ENCODE measurements at regions not wholly inside any gene's neighbourhood (a gene's known extent, or its start where the extent isn't known, plus 50 kb on each side); places are given as distances from the start of the nearest gene placed in this dataset.
"Not testable (repeated sequence)": the region's sequence is repeated elsewhere in the genome, so short reads cannot be mapped to it uniquely, and the experiment has no call there.

DNA sequence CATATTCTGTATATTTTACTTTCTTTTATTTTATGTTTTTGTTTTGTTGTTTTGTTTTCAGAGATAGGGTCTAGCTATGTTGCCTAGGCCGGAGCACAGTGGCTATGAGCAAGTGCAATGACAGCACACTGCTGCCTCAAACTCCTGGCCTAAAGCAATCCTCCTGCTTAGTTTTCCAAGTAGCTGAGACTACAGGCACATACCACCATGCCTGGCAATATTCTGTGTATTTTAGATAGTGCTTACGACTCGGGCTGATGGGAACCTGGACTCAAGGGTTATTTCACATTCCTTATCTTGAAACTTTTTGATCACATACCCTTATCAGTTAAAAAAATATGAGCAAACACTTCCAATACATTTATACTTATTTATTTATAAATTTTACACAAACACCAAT lies 119.0 kb upstream of the STARD4 start:
- no peak for DNase-seq (ENCODE audit: low read depth)

DNA sequence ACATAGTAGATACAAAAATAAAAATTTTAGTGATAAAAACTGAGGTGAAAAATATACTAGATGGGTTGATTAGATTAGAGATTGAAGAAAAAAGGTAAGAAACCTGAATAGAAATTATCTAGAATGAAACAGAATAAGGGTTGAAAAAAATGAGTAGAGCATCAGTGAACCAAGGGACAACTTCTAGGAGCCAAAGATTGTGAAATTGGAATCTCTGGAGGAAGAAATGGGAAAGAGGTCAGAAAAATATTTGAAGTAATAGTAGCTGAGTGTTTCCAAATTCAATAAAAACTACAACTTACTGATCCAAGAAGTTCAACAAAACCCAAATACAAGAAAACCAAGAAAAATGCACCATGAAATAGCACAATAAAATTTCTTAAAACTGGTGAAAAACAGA lies 116.6 kb upstream of the STARD4 start:
- DNase-seq (ENCODE audit: low read depth), result no peak

DNA sequence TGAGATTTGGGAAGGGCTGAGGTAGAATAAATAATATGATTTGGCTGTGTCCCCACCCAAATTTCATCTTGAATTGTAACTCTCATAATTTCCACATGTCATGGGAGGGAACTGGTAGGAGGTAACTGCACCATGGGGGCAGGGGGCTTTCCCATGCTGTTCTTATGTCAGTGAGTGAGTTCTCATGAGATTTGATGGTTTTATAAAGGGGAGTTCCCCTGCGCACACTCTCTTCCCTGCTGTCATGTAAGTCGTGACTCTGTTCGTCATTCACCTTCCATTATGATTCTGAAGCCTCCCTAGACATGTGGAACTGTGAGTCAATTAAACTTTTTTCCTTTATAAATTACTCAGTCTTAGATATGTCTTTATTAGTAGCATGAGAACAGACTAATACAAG lies 115.5 kb upstream of the STARD4 start:
- no peak for DNase-seq (ENCODE audit: low read depth)

DNA sequence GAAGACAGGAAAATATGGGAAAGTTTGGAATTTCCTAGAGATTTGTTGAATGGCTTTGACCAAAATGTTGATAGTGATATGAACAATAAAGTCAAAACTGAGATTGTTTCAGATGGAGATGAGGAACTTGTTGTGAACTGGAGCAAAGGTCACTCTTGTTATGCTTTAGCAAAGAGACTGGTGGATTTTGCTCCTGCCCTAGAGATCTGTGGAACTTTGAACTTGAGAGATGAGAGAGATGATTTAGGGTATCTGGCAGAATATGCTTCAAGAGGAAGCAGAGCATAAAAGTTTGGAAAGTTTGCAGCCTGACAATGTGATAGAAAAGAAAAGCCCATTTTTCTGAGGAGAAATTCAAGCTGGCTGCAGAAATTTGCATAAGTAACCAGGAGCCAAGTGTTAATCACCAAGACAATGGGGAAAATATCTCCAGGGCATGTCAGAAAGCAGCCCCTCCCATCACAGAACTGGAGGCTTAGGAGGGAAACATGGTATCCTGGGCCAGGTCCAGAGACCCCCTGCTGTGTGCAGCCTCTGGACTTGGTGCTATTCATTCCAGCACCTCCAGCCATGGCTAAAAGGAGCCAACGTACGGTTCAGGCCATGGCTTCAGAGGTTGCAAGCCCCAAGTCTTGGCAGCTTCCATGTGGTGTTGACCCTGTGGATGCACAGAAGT lies 114.3 kb upstream of the STARD4 start:
- DNase-seq (ENCODE audit: low read depth), result no peak

DNA sequence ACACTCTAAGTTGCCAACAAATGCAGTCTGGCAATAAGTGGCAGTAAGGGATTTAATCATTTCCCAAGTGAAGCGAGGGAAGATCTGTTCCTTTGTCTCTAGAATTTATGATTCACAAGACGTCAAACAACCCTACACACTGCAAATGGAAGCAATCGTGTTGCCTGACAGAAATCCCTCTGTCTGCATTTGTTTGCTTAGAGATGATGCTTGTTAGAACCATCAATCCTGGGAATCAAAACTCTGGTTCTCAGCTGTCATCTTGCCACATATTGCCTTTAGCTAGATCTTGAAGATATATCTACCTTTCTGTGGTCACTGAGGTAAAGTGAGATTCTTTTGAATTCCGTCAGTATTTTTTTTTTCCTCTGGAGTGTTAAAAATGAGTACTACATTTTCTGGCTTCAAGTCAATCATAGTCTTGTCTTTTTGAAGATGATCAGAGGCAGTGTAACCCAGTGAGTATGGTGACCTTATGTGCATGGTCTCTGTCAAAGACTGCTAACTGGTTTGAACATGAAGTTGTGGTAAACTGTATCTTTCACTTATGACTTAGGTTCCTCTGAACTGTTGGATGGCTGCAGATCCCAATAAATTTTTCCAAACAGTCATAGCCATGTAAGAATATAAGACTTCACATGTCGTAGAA lies 106.4 kb upstream of the STARD4 start:
- no peak for DNase-seq (ENCODE audit: low read depth)

DNA sequence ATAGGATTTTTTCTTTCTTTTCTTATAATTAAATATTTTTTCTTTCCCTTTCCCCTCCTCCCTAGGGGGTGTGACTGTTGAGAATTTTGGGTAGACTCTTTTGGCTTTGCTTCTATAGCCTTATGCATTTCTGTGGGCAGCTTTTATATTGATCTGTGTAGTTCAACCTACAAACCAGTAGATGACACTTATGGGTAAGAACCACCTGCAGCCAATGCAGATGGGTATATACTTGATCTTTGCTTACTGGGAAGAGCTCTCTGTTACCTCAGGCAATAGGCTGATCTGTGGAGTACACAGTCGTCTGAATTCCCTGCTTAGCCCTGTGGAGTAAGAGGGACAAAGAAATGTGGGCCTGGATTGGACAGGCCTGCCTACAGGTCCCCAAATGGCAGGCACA lies 102.7 kb upstream of the STARD4 start:
- no peak for DNase-seq (ENCODE audit: low read depth)

DNA sequence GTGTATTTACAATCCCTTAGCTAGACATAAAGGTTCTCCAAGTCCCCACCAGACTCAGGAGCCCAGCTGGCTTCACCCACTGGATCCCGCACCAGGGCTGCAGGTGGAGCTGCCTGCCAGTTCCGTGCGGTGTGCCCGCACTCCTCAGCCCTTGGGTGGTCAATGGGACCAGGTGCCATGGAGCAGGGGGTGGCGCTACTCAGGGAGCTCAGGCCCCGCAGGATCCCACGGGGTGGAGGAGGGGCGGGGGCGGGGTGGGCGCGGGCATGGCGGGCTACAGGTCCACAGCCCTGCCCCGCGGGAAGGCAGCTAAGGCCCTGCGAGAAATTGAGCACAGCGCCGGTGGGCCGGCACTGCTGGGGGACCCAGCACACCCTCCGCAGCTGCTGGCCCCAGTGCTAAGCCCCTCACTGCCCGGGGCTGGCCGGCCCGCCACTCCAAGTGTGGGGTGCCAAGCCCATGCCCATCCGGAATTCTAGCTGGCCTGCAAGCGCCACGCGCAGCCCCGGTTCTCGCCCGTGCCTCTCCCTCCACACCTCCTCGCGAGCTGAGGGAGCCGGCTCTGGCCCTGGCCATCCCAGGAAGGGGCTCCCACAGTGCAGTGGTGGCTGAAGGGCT lies 99.8 kb upstream of the STARD4 start:
- not testable (repeated sequence) for DNase-seq (ENCODE audit: low read depth)

DNA sequence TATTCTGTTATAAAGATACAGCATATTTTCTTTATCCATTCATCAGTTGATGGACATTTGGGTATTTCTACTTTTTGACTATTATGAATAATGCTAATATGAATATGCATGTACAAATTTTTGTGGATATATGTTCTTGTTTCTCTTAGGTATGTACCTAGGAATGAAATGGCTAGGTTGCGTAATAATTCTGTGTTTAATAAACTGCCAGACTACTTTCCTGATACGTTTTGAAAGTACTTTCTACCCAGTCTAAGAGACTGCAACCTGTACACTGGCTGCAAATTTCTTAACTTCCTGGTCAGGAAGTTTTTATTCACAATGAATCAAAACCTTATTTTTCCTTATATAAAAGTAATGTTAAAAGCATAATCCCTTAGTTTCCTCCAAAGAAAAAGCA lies 93.9 kb upstream of the STARD4 start:
- no peak for DNase-seq (ENCODE audit: low read depth)

DNA sequence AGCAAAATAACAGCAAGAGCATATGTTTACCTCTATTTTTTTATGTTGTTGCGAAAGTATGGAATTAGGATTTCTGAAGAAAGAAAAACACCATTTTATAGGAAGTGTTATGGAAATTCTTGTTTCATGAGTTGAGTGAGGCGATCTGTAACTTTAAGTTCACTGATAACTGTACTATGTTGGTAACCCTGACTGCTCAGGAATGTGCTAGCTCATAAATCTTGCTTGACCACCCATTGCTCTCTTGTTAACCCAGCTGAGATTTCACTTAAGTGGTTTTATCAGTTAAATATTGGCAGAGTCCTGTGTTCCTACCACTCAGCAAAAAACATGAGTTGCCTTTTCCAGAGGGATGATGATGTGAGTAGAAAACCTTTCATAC lies 91.1 kb upstream of the STARD4 start:
- DNase-seq (ENCODE audit: low read depth), result no peak

DNA sequence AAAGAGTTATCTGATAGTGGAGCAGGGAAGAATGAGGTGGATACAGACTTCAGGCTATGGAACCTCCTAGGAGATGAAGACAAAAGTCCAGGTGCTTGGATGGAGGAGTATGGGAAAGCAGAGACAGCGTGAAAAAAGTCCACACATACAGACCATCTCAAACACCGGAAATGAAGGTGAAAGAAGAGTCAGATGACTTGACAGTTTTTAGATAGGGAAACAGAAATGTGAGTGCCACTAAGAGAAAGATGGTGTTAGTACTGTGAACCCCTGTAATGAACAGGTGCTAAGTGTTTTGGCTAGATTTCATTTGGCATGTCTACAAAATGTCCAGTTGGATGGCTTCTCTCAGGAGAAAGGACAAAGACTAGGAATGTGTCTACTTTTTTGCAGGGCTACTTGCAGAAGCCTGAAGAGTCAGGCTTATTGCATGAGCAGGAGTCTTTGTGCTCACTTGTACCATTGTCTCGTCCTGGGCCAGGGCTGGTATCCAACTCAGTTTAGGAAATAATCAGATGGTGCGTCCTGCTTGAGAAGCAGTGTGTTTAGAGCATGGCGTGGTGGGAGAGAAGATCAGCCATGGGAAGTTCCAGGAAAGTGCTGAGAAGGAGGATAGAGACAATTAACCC lies 90.6 kb upstream of the STARD4 start:
- DNase-seq (ENCODE audit: low read depth), result no peak

DNA sequence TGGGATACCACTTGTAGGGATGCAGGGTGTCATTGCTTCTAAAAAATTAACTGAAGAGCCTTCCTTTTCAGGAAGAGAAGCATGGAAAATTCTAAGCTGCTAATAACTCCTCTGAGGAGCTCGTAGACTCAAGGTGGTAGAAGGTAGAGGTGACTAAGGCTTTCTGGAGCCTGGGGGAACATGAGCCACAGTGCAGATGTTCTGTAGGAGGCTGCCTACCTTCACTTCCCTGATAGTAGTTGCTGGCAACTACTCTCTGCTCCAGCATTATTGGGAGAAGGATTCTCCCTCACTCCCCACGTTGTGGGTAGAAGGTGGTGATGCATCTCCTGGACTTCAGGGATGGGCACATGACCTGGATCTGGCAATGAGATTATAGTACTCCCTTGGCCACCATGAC lies 86.7 kb upstream of the STARD4 start:
- no peak for DNase-seq (ENCODE audit: low read depth)

DNA sequence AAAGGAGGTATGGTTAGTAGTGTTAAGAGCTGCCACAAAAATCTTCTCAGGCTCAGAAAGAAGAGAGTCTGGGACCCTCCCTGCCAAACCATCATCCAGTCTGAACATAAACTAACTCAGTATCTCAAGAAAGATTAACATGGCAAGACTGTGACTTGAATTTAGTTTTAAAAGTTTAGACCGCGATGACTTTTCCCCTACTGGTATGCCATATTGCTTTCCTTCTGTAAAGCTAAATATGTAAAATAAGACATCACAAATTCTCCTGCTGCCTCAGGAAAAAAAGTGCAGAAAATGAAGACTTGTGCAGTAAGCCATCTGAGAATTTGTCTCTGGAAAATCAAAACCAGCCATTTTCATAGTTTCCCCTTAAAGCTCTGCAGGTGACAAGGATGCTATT lies 85.2 kb upstream of the STARD4 start:
- no peak for DNase-seq (ENCODE audit: low read depth)

DNA sequence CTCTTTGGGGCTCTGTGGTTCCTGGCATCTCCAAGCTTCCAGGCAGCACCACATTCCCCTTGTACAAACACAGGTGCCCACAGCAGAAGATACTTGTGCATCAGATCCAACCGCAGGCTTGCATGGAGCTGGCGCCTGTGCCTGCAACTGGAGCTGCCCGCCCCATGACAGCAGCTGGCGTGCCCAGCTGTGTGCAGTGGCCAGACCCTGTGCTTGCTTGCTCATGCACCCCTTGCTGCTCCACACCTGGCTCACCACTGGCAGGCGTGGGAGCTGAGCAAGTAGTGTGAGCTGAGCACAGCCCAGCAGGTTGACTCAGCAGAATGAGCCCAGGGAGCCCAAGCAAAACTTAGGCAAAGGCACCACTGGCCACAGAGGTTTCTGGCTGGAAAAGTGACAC lies 84.4 kb upstream of the STARD4 start:
- DNase-seq (ENCODE audit: low read depth), result no peak

DNA sequence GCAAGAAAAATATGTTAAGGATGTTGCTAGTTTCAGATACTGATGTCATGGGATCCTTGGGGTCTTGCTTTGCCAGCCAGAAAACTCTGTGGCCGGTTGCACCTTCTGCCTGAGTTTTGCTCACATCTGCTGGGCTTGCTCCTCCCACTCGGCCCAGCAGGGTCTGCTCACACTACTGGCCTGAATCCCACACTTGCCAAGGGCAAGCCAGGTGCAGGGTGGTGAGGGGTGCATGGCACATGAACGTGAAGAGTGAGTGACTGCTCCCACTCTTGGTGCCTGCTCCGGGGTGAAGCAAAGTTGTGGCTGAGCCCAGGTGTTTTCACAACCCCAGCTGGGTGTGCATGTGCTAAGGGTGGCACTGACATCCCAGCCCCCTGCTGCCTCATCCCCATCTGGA lies 83.1 kb upstream of the STARD4 start:
- no peak for DNase-seq (ENCODE audit: low read depth)

DNA sequence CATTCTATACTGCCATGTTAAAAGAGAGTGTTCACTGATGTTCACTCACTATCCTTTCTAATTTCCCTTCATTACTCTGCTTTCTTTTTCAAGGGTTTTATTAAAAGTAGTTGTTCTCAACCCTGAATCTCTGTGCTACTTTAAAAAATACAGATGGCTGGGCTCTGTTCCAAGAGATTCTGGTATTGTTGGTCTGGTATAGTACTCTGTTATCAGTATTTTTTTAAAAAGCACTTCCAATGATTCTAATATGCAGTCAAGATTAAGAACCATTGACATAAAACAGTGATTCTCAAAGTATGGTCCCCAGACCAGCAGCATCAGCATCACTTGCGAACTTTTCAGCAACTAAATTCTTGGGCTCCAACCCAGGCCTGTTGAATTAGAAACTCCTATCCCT lies 77.0 kb upstream of the STARD4 start:
- no peak for DNase-seq (ENCODE audit: low read depth)

DNA sequence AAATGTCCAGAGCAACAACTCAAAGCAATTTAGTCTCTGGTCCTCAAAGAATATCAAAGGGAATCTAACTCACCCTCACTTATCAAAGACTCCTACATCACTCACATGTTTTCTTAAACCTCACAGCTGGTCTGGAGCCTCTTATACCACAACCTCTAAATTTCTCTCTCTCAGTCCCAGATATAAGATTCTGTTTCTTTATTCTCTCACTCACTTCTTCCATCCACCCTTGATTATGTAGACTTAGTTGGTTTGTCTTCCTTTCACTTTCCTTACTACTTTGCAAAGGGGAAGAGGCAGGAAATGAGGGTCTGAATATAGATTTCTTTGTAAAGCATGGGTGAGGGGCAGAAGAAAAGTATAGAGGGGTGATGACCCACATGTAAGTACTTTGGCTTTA lies 75.4 kb upstream of the STARD4 start:
- DNase-seq (ENCODE audit: low read depth), result no peak

DNA sequence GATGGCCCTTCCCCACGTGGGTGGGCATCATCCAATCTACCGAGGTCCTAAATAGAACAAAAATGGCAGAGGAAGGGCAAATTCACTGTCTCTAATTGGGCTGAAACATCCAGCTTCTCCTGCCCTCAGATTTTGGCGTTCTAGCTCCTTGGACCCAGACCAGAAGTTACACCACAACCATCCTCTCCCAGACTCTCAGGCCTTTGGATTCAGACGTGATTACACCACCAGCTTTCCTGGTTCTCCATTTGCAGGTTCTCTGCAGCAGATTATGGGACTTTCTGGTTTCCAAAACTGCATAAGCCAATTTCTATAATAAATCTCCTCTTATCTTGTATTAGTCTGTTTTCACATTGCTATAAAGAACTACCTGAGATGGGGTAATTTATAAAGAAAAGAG lies 73.6 kb upstream of the STARD4 start:
- no peak for DNase-seq (ENCODE audit: low read depth)

DNA sequence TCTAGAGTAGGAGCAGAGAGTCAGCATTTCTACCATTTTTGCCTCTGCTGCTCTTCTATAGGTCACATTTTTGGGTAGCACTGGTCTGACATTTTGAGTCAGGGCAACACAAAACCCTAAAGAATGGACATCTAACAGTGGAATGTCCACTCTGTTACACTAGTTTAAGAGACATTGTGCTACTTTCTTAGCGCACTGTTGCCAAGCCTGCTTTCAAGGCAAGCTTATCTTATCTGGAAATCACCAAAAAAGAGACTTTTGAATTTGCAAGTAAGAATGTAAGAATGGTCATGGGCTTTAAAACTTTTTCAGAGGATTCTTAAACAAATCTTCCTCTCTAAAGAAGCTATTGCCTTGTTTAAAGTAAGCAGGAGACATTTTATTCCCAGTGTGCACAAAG lies 73.0 kb upstream of the STARD4 start:
- DNase-seq (ENCODE audit: low read depth), result no peak

DNA sequence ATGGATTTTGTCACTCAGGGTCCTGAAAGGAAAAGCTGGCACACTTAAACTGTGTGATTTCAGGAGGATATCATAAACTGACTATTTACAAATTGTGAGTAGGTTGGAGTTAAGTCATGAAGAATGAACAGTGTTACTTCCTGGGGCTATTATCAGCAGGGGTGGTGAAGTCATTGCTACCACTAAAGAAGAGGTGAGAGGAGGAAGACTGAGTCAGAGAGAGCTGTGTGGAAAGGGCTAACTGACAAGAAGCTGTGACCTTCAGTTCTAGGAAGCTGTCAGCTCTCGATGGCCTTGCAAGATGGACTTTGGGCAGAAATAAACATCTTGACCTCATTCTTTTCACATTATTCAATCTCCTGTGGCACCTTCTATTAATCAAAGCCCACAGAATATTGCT lies 72.3 kb upstream of the STARD4 start:
- DNase-seq (ENCODE audit: low read depth), result peak; percentile 53

DNA sequence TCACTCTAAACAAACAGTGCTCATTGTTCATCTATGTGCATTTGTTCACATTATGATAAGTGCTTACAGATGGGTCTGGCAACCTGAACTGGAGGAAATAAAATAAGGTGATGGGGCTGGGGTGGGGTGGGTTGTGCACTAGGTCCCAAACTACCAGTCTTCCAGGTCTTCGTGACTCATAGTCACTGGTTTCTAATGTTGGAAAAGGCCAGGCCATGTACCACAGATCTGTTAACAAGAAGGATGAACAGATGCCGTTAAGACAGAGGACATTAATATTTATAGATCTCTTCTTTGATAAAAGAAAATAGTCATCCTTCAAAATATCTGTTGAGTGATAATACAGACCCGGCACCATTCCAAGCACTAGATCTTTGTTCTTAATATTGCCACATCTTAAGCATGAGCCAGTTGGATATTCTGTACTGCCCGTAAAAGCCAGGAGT lies 71.4 kb upstream of the STARD4 start:
- DNase-seq (ENCODE audit: low read depth), result peak; percentile 45

DNA sequence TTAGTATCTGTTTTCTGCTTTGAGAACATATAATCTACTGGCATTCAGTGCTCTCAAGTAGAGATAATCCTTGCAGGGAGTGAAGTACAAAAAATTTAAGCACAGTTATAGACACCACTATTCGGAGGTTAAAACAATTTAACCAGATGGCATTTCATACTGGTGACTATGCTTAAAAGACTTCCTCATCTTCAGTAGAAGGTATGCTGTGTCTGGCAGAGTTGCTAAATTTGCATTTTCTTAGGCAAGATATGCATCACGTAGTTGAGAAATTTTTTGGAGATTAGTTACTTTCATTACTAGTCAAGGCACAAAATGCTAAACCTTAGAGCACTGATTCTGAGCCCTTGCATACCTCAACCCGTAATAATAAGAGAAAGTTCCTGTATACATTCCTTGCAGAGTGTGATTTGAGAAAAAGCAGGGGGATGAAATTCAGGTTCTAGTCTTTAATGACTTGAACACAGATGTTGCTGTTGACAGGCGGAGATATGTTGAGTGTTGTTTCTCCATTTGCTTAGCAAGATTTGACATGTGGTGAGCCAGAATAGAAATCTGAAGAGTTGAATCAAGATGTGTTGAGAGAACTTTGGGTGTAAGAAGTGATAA lies 70.8 kb upstream of the STARD4 start:
- peak; percentile 93 for DNase-seq (ENCODE audit: low read depth)

DNA sequence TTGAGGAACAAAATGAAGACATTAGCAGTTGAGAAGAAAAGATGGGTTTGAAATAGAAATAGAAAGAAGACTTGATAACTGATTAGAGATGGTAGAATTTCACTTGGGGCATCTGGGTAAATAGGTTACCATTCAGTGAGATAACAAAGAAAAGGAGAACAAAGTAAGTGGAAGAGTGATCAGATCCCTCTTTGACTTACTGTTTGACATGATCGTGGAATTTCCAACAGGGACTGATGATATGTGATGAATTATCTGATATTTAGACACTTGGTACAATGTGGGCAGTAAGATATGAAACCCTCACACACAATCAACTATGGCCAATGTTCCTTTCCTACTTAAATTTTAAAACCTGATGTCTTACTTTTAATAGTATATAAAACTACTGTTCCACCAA lies 70.1 kb upstream of the STARD4 start:
- DNase-seq (ENCODE audit: low read depth), result no peak

DNA sequence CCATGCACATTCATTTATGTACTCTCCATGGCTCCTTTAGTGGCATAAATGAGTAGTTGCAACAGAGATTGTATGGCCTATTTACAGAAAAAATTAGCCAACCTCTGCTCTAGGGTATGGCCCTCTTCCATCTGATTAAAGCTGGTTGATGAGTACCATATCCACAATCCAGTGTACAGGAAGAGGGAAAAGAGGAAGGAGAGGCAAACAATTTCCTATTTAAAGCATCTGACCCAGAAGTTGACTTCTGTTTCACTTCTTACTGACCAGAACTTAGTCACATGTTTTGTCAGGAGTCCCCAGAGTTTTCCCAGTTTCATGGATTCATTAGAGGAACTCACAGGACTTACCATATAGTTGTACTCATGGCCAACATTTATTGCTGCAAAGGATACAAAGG lies 68.6 kb upstream of the STARD4 start:
- peak; percentile 19 for DNase-seq (ENCODE audit: low read depth)
